Medulla oblongata (tissue), 1 donor: ENCODE measurements at regions not wholly inside any gene's neighbourhood (a gene's known extent, or its start where the extent isn't known, plus 50 kb on each side); places are given as distances from the start of the nearest gene placed in this dataset.

ENCODE experiments used
- DNase-seq: peaks from one replicate; pipeline ENCODE4 v3.0.0-alpha.2; 2015; ENCODE audit errors: extremely low spot score

GRCh38 chr5:126358525-126358924 is 64.7 kb upstream of the GRAMD2B start:
- no peak for DNase-seq

DNA sequence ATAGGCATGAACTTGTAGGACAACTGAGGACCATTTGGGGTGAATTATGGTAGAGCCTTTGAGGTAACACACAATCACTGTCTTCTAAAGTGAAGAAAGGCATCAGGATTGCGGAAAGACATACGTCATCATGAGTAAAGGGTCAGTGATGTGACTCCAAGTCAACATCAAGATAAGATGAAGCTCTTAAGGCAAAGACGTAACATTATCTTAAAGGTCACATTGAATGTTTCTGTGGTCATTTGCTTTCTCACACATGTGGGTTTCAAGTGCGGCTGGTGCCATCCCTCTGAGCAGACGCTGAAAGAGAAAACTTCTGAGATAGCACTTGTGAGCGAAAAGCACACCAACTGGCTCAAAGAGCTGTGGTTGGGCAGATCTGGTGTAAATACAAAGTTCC is 63.3 kb upstream of the GRAMD2B start:
- no peak for DNase-seq

GRCh38 chr5:126360467-126360866 is 62.7 kb upstream of the GRAMD2B start:
- DNase-seq = no peak

DNA sequence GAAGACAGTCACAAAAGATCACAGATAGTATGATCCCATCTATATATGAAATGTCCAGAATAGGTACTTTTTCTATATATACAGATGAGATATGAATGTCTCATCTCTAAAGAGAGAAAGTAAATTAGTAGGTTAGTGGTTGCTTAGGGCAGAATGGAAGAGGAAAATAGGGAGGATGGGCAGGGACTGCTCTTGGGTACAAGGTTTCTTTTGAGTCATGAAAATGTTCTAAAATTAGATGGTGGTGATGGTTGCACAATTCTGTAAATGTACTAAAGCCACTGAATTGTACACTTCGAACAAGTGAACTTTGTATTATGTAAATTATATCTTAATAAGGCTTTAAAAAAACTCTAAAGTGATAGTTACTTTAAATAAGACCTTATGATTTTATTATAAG is 59.6 kb upstream of the GRAMD2B start:
- no peak for DNase-seq

DNA sequence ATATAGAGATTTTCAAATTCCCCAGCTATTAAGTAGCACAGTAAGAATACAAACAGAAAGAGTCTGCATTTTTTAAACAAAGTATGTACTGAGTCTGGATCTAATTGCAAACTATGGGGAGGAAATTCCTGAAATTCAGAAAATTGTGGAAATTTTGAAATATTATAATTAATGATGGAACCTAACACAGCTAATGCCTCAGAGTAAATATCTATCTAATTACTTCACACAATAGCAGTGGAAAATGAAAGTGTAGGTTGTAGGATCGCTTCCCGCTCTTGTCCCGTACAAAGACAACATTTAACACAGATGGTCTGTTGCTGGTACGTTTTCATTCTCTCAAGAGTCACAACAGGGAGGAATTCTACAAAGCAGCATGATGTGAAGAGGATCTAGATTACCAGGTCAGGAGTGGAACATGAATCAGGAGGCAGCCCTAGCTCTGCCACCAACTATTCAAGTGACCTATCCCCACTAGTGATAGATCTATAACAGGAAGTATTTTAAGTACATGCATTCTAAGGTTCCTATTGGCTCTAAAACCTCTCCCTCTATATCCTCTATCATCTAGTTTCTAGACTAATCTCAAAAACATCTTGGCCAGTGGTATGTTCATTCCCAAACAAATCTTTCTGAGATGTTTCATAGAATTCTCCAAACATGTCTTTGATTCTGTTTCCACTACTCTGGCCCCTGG is 58.9 kb upstream of the GRAMD2B start:
- no peak for DNase-seq

DNA sequence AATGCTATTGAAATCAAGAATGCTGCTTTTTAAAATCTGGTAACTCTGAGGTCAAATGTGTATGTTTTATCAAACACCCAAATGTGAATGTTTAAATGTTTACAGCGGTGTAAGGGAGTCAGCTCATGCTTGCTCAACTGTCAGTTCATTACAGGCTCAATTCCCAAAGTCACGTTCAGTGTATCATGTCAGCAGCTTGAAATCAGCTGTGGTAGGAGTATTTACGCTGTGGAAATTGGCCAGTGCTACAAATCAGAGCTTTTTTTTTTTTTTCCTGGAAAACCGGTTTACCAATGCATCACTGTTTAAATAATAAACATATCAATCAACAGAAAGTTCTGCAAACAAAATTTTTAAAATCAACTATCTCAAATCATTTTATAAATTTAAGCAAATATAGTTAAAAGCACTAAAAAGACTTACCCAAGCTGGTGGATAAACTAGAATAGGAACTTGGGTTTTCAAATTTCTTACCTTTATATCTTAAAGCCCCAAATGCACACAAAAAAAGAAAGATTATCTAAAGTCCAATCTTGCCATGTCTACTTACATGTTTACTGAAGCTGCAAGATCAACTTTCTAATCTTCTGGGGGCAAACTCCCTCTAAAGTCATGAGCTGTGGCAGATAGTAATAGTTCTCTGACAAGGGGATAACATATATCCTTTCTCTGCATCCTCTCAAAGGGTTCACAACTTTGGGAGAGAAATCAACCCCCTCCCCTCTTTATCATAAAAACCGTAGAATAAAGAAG is 57.6 kb upstream of the GRAMD2B start:
- no peak for DNase-seq

DNA sequence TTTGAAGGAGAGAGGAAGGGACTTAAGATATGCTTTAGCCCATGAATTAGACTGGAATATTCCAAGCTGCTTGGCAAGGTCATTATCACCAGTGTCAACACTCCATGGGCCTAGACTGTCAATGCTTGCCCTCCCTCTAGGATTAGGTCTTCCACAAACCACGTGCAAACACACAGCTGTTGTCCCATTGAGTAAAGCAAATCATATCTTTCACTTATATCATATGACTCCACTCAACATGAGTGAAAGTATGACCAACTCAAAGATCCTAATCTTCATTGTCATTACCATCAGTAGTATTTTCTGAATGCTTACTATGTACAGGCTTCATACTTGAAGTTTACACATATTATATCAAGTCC is 57.0 kb upstream of the GRAMD2B start:
- no peak for DNase-seq

- no peak for DNase-seq
Observed at GRCh38 chr5:126368239-126368812, 54.9 kb upstream of the GRAMD2B start.

DNA sequence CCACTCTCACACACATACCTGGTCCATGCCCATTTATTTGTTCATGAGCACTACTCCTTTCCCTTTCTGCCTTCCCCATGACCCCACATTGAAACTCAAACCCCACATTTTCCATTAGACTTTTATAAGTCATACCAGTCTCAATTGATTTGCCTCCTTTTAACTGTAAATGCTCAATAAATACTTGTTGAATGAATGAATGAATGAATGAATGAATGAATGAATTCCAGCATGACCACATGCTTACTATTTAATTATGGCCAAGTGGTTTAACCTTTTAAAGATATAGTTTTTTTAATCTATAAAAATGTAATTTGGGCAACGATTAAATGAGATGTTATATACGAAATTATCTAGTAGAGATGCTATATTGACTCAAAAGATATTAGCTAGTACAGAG is 54.1 kb upstream of the GRAMD2B start:
- DNase-seq = no peak

DNA sequence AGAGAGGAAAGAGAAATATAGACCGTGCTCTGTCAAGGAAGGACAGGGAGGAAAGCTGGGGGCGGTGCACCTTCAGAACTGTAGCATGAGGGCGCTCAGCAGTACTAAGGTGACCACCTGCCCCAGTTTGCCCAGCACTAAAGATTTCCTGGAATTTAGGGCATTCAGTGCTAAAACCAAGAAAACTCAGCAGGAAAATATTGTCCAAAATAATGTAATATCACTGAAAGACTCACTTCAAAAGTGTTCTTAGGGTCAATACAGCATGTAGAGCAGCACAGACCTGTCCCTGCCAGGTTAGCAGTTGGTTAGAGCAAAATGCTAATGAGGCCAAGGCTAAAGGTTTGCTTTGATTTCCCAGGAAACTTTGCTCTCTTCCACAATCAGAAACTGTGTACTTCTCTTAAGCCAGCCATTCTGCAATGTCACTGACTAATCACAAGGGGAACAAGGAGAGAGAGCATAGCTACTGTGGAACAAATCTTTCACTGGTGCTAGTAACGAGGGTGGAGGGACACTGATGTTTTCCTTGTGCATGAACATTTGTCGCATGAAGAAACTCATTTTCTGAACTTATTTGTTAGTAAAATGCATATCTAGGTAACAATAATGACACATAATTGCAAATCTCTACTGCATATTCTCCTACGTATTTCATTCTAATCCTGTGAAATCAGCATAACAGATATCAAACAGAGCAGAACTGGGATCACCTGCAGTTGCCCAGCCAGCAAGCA is 53.0 kb upstream of the GRAMD2B start:
- DNase-seq = no peak

- DNase-seq = no peak
Observed at GRCh38 chr5:126370796-126371718, 52.2 kb upstream of the GRAMD2B start.

DNA sequence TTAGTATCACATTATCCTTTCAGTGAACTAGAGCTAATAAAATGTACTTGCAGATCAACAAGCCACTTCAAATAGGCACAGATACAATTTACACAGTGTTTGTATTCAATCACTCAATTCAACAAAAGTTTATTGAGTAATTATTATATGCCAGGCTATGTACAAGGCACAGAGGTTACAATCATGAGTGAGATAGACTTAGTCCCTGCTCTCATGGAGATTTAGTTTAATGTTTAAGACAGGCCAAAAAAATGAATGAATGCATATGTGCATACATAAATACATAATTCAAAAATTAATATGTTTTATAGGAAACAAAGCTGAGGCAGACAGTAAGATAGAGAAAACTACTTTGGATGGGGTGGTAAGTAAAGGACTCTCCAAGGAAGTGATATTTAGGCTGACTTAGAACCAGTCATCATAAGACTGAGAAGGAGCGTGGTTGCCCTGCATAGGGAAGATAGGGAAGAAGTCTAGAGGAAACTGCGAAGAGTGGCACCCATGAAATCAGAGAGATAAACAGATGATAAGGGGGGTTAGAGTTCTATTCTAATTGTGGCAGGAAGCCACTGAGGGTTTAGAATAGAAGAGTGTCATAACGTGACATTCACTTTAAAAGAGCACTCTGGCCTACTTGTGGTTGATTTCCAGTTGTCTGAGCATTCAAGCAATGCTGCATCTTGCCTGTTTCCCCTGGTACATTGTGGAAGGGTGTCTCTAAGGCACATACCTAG is 49.7 kb upstream of the GRAMD2B start:
- DNase-seq = no peak
